Ascending aorta (tissue), 2 donors: ENCODE measurements at regions not wholly inside any gene's neighbourhood (a gene's known extent, or its start where the extent isn't known, plus 50 kb on each side); places are given as distances from the start of the nearest gene placed in this dataset.

Source experiments
- DNase-seq, 2 donors: peaks; one replicate each; pipeline ENCODE4 v3.0.0-alpha.2; 2019; ENCODE audit warnings: low spot score in 2 of 2
- H3K27ac ChIP-seq, 2 donors: fragments of 200-600 bp; sonication (generic); one replicate each; pipeline ENCODE4 v1.5.1; 2016 to 2017; ENCODE audit warnings: mild to moderate bottlenecking in 1 of 2
- H3K27me3 ChIP-seq: fragments of 200-600 bp; sonication (generic); one replicate; pipeline ENCODE4 v1.5.1; 2017
- H3K36me3 ChIP-seq, 2 donors: fragments of 200-600 bp; sonication (generic); one replicate each; pipeline ENCODE4 v1.5.1; 2016
- H3K4me1 ChIP-seq, 2 donors: fragments of 200-600 bp; sonication (generic); one replicate each; pipeline ENCODE4 v1.5.1; 2016 to 2017; ENCODE audit warnings: mild to moderate bottlenecking in 1 of 2
- H3K4me3 ChIP-seq, 2 donors: fragments of 200-600 bp; sonication (generic); one replicate each; pipeline ENCODE4 v1.5.1; 2016 to 2017; ENCODE audit warnings: mild to moderate bottlenecking in 1 of 2
- H3K9me3 ChIP-seq, 2 donors: fragments of 200-600 bp; sonication (generic); one replicate each; pipeline ENCODE4 v1.5.1; 2016
- CTCF ChIP-seq, 3 experiments: fragments of 200-600 bp in 2 of 3; fragments of 450-650 bp in 1 of 3; sonication (generic) in 2 of 3; IDR thresholded peaks; one replicate each; pipeline ENCODE4 v1.5.1; 2016 to 2019; ENCODE audit warnings: antibody characterized with exemption in 3 of 3, mild to moderate bottlenecking in 1 of 3, moderate library complexity in 1 of 3
- intact Hi-C: fragments of 100-400 bp; cut with DNase I; formaldehyde crosslinking; loops from one replicate; pipeline ENCODE4 v1.15.1; 2023

DNA sequence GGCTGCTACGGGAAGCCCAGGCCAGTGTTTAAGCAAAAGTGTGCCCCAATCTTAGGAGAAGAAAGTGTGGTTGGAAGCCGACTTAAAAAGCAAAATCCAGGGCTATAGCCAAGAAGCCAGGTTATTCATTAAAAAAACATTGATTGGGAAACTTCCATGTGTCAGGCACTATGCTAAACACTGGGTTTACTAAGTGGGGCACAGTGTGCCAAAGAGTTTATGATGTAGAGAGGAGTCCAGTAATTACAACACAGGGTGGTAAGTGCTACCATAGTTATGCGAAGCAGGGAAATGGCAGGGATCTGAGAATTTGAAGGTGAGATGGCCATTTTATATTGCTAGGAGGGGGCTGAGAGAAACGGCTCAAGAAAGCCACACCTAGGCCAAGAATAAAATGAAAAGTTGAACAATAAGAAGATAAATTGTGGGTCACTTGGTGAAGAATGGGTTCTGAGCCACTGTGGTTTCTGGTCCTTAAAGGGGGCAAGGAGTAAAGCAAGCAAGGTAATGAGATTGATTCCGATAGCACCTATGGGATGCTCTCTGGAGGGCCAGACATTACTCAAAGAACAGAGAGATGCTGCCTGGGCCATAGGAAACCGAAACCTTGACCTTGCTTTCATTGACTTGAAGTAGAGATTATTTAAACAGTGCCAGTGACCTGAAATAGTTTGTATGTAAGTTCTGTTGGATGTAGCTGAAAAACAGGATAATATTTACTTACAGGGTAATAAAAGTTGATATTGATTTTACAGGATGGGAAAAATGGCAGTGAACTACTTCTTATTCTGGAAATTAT is 177.8 kb downstream of the GIPC2 start:
- H3K27me3 ChIP-seq: no peaks in the 10 kb centered on the region

GRCh38 chr1:78224246-78224785 is 178.6 kb downstream of the GIPC2 start:
- Histone ChIP-seq H3K27ac (no peak overlapping the region), H3K36me3 (no peaks in the 10 kb centered on the region), H3K27me3 (no peaks in the 10 kb centered on the region), H3K4me1 (no peaks in the 10 kb centered on the region), H3K9me3 (no peaks in the 10 kb centered on the region), H3K4me3 (no peak overlapping the region)
- intact Hi-C loops: no loop called here
- DNase-seq: no peak
- no peak for TF ChIP-seq CTCF (IDR thresholded peaks at IDR 0.05)

More for the DNA sequence above, 177.8 kb downstream of the GIPC2 start:
- Histone ChIP-seq H3K9me3 (no peaks in the 10 kb centered on the region), H3K4me1 (no peaks in the 10 kb centered on the region), H3K36me3 (no peaks in the 10 kb centered on the region), H3K27ac (no peak overlapping the region), H3K4me3 (no peak overlapping the region)
- intact Hi-C loops: no loop called here
- DNase-seq: no peak
- no peak for TF ChIP-seq CTCF (IDR thresholded peaks at IDR 0.05)

- H3K9me3 ChIP-seq: no peaks in the 10 kb centered on the region
- no peaks in the 10 kb centered on the region for H3K36me3 ChIP-seq
- TF ChIP-seq CTCF (IDR thresholded peaks at IDR 0.05): no peak
- no peak overlapping the region for H3K27ac ChIP-seq
- no peaks in the 10 kb centered on the region for H3K27me3 ChIP-seq
- no peak for DNase-seq
- H3K4me3 ChIP-seq: no peak overlapping the region
- intact Hi-C loops: no loop called here
- no peaks in the 10 kb centered on the region for H3K4me1 ChIP-seq
These were observed 179.2 kb downstream of the GIPC2 start for GRCh38 chr1:78224861-78225552.

- no peak for DNase-seq
These were observed 181.0 kb downstream of the GIPC2 start for GRCh38 chr1:78226784-78227183.

More at GRCh38 chr1:78226784-78227183, 181.0 kb downstream of the GIPC2 start:
- no peak for TF ChIP-seq CTCF (IDR thresholded peaks at IDR 0.05)
- H3K27me3 ChIP-seq: no peaks in the 10 kb centered on the region
- no peak overlapping the region for H3K27ac ChIP-seq
- H3K9me3 ChIP-seq: no peaks in the 10 kb centered on the region
- no peaks in the 10 kb centered on the region for H3K4me1 ChIP-seq
- H3K4me3 ChIP-seq: no peak overlapping the region
- no peaks in the 10 kb centered on the region for H3K36me3 ChIP-seq
- intact Hi-C loops: no loop called here
